Bronchial epithelial cell (primary cell): ENCODE measurements at regions not wholly inside any gene's neighbourhood (a gene's known extent, or its start where the extent isn't known, plus 50 kb on each side); places are given as distances from the start of the nearest gene placed in this dataset.

Source experiments
- DNase-seq: peaks from one replicate; pipeline ENCODE4 v3.0.0-alpha.2; 2010; ENCODE audit warnings: low read depth
- FAIRE-seq: peaks from 2 replicates; lab custom pipeline; 2011; peaks lifted over from hg19 to GRCh38; lab: Jason Lieb, UNC
- H3K27me3 ChIP-seq: 2 replicates; pipeline ENCODE4 v1.5.1; 2011; ENCODE audit warnings: low read length; ENCODE audit not compliant: control insufficient read depth, insufficient read depth
- H3K36me3 ChIP-seq: 2 replicates; pipeline ENCODE4 v1.5.1; 2011; ENCODE audit warnings: low read length; ENCODE audit not compliant: control insufficient read depth, insufficient read depth
- H3K4me3 ChIP-seq: 2 replicates; pipeline ENCODE4 v1.5.1; 2011; ENCODE audit warnings: mild to moderate bottlenecking, low read depth, low read length, control low read depth
- TF ChIP-seq, protein P1 (sequence below): IDR thresholded peaks from 2 replicates; pipeline ENCODE4 v1.5.1; 2011; ENCODE audit warnings: mild to moderate bottlenecking, moderate library complexity, low read length, control low read depth, inconsistent platforms; ENCODE audit not compliant: insufficient read depth, severe bottlenecking

- peak; percentile 57 for DNase-seq
- H3K27me3 ChIP-seq: no peaks in the 10 kb centered on the region
- FAIRE-seq: no peak
- no peaks in the 10 kb centered on the region for H3K36me3 ChIP-seq
- no peak overlapping the region for H3K4me3 ChIP-seq
- TF ChIP-seq, protein P1, sequence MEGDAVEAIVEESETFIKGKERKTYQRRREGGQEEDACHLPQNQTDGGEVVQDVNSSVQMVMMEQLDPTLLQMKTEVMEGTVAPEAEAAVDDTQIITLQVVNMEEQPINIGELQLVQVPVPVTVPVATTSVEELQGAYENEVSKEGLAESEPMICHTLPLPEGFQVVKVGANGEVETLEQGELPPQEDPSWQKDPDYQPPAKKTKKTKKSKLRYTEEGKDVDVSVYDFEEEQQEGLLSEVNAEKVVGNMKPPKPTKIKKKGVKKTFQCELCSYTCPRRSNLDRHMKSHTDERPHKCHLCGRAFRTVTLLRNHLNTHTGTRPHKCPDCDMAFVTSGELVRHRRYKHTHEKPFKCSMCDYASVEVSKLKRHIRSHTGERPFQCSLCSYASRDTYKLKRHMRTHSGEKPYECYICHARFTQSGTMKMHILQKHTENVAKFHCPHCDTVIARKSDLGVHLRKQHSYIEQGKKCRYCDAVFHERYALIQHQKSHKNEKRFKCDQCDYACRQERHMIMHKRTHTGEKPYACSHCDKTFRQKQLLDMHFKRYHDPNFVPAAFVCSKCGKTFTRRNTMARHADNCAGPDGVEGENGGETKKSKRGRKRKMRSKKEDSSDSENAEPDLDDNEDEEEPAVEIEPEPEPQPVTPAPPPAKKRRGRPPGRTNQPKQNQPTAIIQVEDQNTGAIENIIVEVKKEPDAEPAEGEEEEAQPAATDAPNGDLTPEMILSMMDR: no peak
Observed at GRCh38 chr3:36219398-36219797, 160.9 kb upstream of the STAC start.

DNA sequence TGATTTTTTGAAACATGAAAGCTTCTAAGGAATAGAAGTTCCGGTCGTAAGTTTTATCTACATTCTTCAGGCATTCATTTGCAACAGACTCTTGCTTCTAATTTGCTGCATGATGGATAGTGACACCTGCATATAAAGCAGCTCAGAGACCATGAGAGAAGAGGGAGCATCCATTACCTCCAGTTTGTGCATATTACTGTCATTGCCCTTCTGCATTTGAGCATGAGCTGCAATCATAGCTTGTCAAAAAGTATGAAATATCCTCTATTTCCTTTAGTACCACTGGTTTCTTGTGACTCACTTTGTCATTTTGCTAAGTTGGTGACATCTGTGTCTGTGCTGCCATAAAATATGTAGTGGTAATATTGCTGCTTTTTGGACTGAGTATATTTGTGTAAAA is 160.1 kb upstream of the STAC start:
- Histone ChIP-seq H3K27me3 (no peaks in the 10 kb centered on the region), H3K4me3 (no peak overlapping the region), H3K36me3 (no peaks in the 10 kb centered on the region)
- FAIRE-seq: no peak
- TF ChIP-seq, protein P1: no peak
- DNase-seq: no peak

DNA sequence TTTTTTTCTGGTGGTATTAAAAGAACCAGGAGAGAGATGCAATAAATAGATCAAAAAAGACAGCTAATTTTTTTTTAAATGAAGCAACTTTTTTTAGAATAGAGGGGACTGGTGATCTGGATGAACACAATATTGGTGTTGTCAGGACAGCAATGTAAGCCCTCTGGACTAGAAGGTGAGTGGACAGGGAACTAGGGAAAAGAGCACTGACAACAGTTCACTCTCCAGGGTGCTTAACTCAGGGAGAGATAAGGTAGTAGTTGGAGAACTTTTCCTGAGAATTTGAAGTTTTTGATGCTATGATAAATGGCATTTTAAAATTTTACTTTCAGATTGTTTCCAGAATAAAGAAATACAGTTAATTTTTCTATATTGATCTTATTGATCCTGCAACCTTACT is 158.3 kb upstream of the STAC start:
- TF ChIP-seq, protein P1: no peak
- no peaks in the 10 kb centered on the region for H3K36me3 ChIP-seq
- DNase-seq: no peak
- no peaks in the 10 kb centered on the region for H3K27me3 ChIP-seq
- no peak overlapping the region for H3K4me3 ChIP-seq
- no peak for FAIRE-seq

GRCh38 chr3:36227980-36228379 is 152.3 kb upstream of the STAC start:
- H3K27me3 ChIP-seq: no peaks in the 10 kb centered on the region
- TF ChIP-seq, protein P1: no peak
- H3K4me3 ChIP-seq: no peak overlapping the region
- no peak for FAIRE-seq
- no peaks in the 10 kb centered on the region for H3K36me3 ChIP-seq
- no peak for DNase-seq

GRCh38 chr3:36229496-36229895 is 150.8 kb upstream of the STAC start:
- no peak for DNase-seq
- Histone ChIP-seq H3K4me3 (no peak overlapping the region), H3K27me3 (no peaks in the 10 kb centered on the region), H3K36me3 (no peaks in the 10 kb centered on the region)
- TF ChIP-seq, protein P1: no peak
- no peak for FAIRE-seq

DNA sequence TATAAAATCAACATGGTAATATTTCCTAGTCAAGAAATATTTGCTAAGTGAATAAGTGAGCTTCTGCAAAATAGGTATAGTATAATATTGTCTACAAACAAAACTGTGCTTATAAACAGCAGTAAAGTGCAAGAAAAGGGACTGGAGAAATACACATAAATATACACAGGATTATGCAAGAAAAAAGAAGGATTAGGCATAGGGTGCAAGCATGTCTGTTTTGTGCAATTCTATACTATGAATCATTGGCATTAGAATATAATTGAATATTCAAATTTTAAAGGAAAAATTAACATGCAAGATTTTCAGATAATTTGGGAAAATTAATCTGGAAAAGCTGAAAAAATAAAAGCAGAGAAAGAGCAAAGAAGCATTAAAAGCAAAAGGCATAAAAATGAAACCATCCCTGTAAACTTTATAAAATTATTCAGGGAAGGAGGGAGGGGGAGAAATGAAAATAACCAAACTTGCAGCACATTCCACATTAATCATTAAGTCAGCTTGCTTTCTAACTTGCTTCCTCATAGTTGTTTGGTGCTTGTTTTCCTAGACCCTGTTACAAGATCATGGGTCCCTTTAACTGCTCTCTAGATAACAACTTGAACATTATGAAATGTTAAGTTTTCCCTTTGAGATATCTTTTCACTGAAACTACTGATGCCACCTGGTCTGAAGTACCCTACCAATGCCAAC is 147.4 kb upstream of the STAC start:
- Histone ChIP-seq H3K36me3 (no peaks in the 10 kb centered on the region), H3K4me3 (no peak overlapping the region), H3K27me3 (no peaks in the 10 kb centered on the region)
- DNase-seq (no peak), FAIRE-seq (no peak)
- TF ChIP-seq, protein P1: no peak
